ENCODE measurements at regions not wholly inside any gene's neighbourhood (a gene's known extent, or its start where the extent isn't known, plus 50 kb on each side); places are given as distances from the start of the nearest gene placed in this dataset.

DNA sequence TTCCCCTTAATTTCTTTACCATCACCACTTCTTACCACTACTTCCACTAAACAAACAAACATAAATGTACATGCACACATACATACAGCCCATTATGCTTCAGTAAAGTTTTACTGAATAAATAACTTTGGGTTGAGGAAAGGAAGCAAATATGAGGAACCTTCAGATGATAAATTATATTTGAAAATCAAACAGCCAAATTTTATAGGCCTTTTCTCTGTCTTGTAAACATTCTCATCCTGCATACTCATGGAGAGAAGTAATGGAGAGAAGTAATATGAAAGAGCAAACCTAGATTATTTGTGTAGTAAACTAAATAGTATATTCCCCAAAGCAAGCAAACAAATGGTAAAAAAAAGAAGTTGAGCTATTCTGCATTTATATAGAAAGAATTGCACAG, 658.3 kb upstream of the RORB start:
- no peaks in the 10 kb centered on the region for H3K4me1 Mint-ChIP-seq
- peaks cover 0 to 3% of the 10 kb centered on the region in 2 donors for H3K9me3 Mint-ChIP-seq
- ATAC-seq (no peak), DNase-seq (no peak)
- H3K27ac ChIP-seq (ENCODE audit: low read length): no peak overlapping the region
- no peak overlapping the region for H3K4me3 Mint-ChIP-seq
- intact Hi-C loops (cut with micrococcal nuclease): no loop called here
- H3K4me3 ChIP-seq (ENCODE audit: low read length): no peak overlapping the region
- H3K27ac Mint-ChIP-seq: no peak overlapping the region
- no peaks in the 10 kb centered on the region for H3K36me3 Mint-ChIP-seq
- H3K27me3 Mint-ChIP-seq (ENCODE audit: low read depth in 2 of 2): no peaks in the 10 kb centered on the region
- TF ChIP-seq, protein P1, sequence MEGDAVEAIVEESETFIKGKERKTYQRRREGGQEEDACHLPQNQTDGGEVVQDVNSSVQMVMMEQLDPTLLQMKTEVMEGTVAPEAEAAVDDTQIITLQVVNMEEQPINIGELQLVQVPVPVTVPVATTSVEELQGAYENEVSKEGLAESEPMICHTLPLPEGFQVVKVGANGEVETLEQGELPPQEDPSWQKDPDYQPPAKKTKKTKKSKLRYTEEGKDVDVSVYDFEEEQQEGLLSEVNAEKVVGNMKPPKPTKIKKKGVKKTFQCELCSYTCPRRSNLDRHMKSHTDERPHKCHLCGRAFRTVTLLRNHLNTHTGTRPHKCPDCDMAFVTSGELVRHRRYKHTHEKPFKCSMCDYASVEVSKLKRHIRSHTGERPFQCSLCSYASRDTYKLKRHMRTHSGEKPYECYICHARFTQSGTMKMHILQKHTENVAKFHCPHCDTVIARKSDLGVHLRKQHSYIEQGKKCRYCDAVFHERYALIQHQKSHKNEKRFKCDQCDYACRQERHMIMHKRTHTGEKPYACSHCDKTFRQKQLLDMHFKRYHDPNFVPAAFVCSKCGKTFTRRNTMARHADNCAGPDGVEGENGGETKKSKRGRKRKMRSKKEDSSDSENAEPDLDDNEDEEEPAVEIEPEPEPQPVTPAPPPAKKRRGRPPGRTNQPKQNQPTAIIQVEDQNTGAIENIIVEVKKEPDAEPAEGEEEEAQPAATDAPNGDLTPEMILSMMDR (IDR thresholded peaks at IDR 0.05): no peak
- H3K9me3 ChIP-seq (ENCODE audit: control insufficient read depth, insufficient read depth, low read length): no peaks in the 10 kb centered on the region
- H3K36me3 ChIP-seq (ENCODE audit: control insufficient read depth, insufficient read depth, low read length): no peaks in the 10 kb centered on the region
- no peaks in the 10 kb centered on the region for H3K27me3 ChIP-seq (ENCODE audit: control insufficient read depth, insufficient read depth, low read length)
- H3K4me1 ChIP-seq (ENCODE audit: control insufficient read depth, insufficient read depth, low read length): no peaks in the 10 kb centered on the region

DNA sequence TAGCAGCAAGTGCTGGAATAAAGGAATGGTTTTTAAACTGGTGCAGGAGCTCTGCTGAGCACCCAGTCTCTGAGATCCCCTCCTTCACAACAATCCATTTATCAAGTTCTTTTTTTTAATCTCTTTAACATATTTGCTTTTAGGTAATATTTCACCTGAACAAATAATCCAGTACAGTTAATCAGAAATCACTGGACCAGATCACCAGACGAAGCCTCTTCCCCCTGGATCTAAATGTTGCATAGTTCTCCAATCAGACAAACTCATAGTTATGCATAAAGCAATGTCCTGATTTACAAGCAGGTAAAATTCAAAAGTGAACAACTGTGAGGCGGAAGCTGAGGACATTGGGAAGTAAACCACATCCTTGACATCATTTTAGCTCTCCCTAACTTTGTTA, 657.7 kb upstream of the RORB start:
- Histone ChIP-seq H3K9me3 (ENCODE audit: control insufficient read depth, insufficient read depth, low read length) (no peaks in the 10 kb centered on the region), H3K27ac (ENCODE audit: low read length) (no peak overlapping the region), H3K36me3 (ENCODE audit: control insufficient read depth, insufficient read depth, low read length) (no peaks in the 10 kb centered on the region), H3K27me3 (ENCODE audit: control insufficient read depth, insufficient read depth, low read length) (no peaks in the 10 kb centered on the region), H3K4me3 (ENCODE audit: low read length) (no peak overlapping the region), H3K4me1 (ENCODE audit: control insufficient read depth, insufficient read depth, low read length) (no peaks in the 10 kb centered on the region)
- H3K36me3 Mint-ChIP-seq: no peaks in the 10 kb centered on the region
- 89% methylated on average over 2 of the region's 2 CpGs for WGBS (ENCODE audit: insufficient coverage)
- H3K9me3 Mint-ChIP-seq: peaks cover 0 to 3% of the 10 kb centered on the region in 2 donors
- ATAC-seq (no peak), DNase-seq (no peak)
- H3K27me3 Mint-ChIP-seq (ENCODE audit: low read depth in 2 of 2): no peaks in the 10 kb centered on the region
- intact Hi-C loops (cut with micrococcal nuclease): no loop called here
- H3K4me1 Mint-ChIP-seq: no peaks in the 10 kb centered on the region
- no peak overlapping the region for H3K27ac Mint-ChIP-seq
- no peak overlapping the region for H3K4me3 Mint-ChIP-seq
- TF ChIP-seq, protein P1 (IDR thresholded peaks at IDR 0.05): no peak

DNA sequence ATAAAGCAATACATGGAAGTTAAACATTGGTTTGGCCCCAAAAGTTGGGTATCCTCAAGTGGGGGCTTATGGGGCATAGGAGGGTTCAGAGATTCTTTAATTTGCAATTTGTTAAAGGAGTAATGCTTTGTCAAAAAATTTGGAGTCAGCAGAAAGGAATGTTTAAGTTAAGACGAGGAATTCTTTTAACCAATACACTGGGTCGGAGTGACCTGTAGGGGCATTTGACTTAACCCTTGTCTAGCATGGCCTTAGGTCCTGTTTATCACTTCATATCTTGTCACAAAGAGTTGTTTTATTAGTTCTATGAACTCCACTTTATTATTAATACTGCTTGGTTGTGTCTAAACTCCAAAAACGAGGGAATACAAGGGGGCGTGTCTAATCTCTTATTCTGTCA, 656.1 kb upstream of the RORB start:
- TF ChIP-seq, protein P1 (IDR thresholded peaks at IDR 0.05): no peak
- Mint-ChIP-seq H3K4me1 (no peaks in the 10 kb centered on the region), H3K36me3 (no peaks in the 10 kb centered on the region), H3K4me3 (no peak overlapping the region), H3K27me3 (ENCODE audit: low read depth in 2 of 2) (no peaks in the 10 kb centered on the region), H3K27ac (no peak overlapping the region), H3K9me3 (peaks cover 0 to 3% of the 10 kb centered on the region in 2 donors)
- 94% methylated on average over 4 of the region's 4 CpGs for WGBS (ENCODE audit: insufficient coverage)
- Histone ChIP-seq H3K27ac (ENCODE audit: low read length) (no peak overlapping the region), H3K9me3 (ENCODE audit: control insufficient read depth, insufficient read depth, low read length) (no peaks in the 10 kb centered on the region), H3K27me3 (ENCODE audit: control insufficient read depth, insufficient read depth, low read length) (no peaks in the 10 kb centered on the region), H3K4me1 (ENCODE audit: control insufficient read depth, insufficient read depth, low read length) (no peaks in the 10 kb centered on the region), H3K36me3 (ENCODE audit: control insufficient read depth, insufficient read depth, low read length) (no peaks in the 10 kb centered on the region), H3K4me3 (ENCODE audit: low read length) (no peak overlapping the region)
- intact Hi-C loops (cut with micrococcal nuclease): no loop called here
- DNase-seq: no peak
- no peak for ATAC-seq

DNA sequence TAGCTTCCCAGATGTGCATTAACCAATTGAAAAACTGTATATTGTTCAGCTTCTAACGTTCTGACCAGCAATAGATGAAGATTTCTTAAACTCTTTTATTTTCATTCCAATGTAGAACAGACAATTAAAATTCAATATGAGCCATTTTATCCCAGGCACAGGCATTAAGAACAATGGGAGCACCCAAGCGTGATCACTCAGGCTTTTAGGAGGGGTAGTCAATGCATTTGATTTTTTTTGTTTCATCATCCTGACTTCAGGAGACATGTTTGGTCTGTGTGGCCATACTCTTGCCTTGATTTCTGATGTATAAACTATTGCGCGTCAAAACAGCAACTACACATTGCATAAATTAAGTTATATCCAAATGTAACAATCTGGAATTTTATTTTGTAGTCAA, 653.0 kb upstream of the RORB start:
- TF ChIP-seq, protein P1 (IDR thresholded peaks at IDR 0.05): no peak
- DNase-seq (no peak), ATAC-seq (no peak)
- no peaks in the 10 kb centered on the region for H3K36me3 Mint-ChIP-seq
- Histone ChIP-seq H3K27ac (ENCODE audit: low read length) (no peak overlapping the region), H3K36me3 (ENCODE audit: control insufficient read depth, insufficient read depth, low read length) (no peaks in the 10 kb centered on the region), H3K9me3 (ENCODE audit: control insufficient read depth, insufficient read depth, low read length) (no peaks in the 10 kb centered on the region), H3K4me3 (ENCODE audit: low read length) (no peak overlapping the region), H3K27me3 (ENCODE audit: control insufficient read depth, insufficient read depth, low read length) (no peaks in the 10 kb centered on the region), H3K4me1 (ENCODE audit: control insufficient read depth, insufficient read depth, low read length) (no peaks in the 10 kb centered on the region)
- H3K4me1 Mint-ChIP-seq: no peaks in the 10 kb centered on the region
- intact Hi-C loops (cut with micrococcal nuclease): no loop called here
- no peaks in the 10 kb centered on the region for H3K9me3 Mint-ChIP-seq
- WGBS (ENCODE audit: insufficient coverage): 85% methylated on average over 2 of the region's 4 CpGs
- no peak overlapping the region for H3K4me3 Mint-ChIP-seq
- no peak overlapping the region for H3K27ac Mint-ChIP-seq
- peaks cover 0 to 7% of the 10 kb centered on the region in 2 donors for H3K27me3 Mint-ChIP-seq (ENCODE audit: low read depth in 2 of 2)

All from natural killer cell (primary cell).